CD4-positive, alpha-beta T cell treated with Interferon gamma for 1 hour (primary cell): ENCODE measurements at regions not wholly inside any gene's neighbourhood (a gene's known extent, or its start where the extent isn't known, plus 50 kb on each side); places are given as distances from the start of the nearest gene placed in this dataset.

Source experiments
- DNase-seq: peaks from one replicate; pipeline ENCODE4 v3.0.0-alpha.2; 2020

DNA sequence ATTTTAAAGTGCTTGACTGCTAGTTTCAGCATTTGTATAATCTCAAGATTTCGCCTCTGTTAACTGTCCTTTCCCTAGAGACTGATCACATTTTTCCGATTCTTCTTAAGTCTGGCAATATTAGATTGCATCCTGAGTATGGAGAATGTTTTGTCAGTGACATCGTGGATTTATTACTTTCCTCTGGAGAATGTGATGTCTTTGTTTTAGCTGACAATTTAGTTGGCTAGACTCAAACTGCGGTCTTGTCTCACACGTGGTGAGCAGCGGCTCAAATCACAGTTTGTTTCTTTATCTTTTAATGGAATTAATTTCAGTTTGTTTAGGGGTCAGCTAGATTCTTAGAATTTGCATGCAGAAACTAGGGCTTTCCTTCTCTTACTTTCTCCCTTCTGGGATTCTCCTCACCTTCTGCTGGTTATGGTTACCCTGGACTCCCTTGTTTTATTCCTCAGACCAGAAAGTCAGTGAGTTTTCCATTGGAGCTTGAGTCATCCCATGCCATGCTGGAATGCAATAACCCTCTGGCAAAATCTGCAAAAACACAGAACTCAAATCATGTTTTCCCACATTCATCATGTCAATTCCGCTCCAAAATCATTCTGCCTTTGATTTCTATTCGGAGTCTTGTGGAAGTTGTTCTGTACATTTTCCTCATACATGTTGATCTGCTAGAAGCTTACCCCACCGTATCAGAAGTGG lies 327.2 kb upstream of the TRIB2 start:
- DNase-seq, result no peak

DNA sequence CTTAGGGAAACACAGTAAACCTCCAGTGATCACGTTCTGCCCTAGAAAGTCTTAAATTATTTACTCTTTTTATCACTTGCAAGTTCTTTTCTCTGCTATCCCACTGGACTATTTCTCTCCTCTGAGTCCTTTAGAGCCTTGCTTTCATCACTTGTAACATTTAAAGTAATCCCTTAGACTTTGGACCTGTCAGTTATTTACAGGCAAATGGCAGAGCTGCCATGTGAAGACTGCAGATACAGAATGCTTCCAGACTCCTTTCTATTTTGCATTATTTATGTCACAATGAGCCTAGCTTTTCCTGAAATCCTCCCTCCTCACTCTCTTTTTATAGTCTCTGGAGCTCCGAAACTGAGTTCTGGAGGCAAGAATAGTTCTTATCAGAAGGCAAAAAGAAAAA lies 325.6 kb upstream of the TRIB2 start:
- no peak for DNase-seq

DNA sequence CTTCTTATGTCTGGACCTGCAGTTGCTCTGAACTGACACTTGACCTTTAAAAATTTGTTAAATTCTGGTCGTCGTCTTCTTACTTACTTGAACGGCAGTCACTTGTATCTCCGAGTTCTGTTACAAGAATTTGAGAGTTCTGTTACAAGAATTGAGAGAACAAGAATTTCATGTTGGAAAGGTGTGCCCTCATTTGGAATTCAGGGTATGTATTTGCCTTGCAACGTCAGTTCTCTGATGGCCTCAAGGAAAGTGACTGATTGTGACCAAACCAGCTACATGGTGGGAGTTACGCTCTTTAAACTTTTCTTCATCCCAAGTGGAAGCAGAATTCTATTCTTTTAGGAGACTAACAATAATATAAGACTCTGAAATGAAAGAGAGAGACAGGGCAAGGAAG lies 320.0 kb upstream of the TRIB2 start:
- DNase-seq, result no peak

DNA sequence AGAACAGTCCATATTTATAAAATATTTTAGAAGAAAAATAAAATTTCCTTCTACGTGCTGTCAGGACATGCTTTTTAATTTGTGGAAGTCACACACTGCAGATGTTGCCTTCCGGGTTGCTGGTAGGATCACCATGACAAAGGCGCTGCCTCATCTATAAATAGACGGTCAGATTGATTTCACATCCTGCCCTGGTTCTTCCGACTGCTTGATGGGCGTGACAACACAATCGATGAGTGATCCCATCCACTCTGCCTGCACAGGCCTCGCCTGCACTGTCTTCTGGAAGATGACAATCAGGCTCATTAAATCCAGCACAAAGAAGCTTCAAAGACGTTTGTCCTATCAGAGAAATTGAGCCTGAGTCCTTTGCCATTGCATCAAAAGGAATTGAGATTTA lies 318.9 kb upstream of the TRIB2 start:
- no peak for DNase-seq

DNA sequence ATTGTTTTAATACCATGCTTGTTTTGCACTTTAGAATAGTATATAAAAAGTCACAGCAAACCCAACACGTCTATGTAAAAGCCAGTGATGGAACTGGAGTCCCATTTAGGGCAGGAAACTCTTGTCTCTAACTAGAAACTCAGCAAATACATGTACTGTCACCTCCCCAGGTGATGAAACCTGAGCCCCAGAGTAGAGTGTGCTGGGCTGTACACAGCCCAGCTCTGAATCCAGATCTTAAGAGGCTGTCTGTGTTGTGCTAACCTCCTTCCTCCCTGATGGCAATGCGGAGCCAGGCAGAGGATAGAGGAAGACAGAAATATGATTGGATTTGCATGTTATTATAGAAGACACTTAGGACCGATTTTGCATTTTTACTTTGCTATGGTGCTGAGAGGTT lies 317.5 kb upstream of the TRIB2 start:
- DNase-seq, result no peak

DNA sequence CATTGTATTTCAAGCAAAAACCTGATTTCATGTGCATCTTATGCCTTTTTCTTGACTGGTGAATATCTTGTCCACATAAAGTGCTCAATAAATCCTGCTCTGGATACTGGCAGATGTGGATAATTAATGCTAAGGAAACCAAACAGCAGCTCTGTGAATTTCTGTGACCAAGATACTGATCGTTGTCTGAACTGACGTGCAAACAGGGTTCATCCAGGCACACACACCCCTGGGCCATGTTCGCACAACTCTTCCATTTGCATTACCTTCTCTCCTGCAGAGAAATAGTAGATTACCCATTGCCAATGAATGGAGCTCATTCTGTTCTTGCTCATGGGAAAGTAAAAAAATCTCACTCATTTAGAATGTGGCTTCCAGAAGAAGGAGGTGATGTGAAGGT lies 316.2 kb upstream of the TRIB2 start:
- no peak for DNase-seq

DNA sequence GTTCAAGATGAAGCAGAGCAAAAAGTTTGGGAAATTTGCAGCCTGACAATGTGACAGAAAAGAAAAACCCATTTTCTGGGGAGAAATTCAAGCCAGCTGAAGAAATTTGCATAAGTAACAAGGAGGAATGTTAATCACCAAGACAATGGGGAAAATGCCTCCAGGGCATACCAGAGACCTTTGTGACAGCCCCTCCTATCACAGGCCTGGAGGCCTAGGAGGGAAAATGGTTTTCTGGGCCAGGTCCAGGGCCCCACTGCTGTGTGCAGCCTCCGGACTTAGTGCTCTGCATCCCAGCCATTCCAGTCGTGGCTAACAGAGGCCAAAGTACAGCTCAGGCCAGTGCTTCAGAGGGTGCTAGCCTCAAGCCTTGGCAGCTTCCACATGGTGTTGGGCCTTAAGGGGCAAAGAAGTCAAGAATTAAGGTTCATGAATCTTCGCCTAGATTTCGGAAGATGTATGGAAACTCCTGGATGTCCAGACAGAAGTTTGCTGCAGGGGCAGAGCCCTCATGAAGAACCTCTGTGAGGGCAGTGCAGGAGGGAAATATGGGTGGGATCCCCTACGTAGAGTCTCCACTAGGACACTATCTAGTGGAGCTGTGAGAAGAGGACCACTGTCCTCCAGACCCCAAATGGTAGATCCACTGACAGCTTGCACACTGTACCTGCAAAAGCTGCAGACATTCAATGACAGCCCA lies 314.1 kb upstream of the TRIB2 start:
- DNase-seq, result no peak

DNA sequence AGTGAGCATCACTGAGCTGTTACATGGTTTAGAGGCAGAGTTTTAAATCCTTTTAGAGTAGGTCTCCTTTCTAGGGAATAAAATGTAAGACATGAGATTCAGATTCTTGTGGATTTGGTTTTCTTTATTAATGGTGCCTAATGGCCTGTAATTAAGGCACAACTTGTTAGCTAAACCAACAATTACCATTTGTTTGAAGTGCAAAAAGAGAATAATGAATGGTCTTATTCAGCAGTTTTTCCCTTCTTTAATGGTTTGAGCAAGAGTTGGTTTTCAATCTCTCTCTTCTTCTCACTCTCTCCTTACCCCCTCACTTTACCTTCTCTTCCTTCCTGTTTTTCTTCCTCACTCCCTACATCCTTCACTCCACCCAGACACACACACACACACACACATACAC lies 312.2 kb upstream of the TRIB2 start:
- DNase-seq, result no peak

DNA sequence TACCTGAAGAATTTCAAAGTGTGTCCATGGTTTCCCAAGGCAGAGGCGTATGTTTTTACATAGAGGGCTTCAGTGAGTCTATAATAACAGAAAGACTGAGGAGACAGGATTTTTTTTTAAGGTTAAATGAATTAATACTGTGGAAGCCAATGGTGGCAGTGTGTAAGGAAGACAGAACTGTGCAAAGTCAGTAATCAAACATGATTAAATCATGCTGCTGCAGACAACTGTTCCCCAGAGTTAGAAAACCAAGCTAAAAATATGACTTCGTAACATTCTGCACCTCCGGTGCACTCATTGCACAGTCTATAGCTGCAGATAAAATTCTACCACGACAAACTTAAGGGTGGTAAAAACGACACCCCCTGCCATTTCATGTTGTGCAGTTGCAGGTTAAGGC lies 309.6 kb upstream of the TRIB2 start:
- DNase-seq, result no peak

DNA sequence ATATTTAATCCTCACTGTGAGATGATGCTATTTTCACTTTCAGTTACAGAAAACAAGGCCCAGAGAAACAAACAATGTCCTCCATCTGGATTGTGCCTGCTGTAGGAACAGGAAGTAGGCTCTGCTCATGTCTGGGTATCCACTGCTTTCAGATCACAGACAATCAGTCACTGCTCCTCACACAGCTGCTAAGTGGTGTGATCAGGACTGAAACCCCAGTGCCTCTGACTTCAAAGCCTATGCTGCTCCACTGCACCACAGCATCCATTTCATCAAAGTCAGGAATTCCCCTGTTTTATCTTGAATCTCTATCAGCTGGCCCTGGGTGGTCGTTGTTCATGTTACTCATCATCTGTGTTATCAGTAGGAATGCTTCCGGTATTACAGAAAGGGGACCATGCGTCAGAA lies 303.8 kb upstream of the TRIB2 start:
- peak; percentile 23 for DNase-seq

DNA sequence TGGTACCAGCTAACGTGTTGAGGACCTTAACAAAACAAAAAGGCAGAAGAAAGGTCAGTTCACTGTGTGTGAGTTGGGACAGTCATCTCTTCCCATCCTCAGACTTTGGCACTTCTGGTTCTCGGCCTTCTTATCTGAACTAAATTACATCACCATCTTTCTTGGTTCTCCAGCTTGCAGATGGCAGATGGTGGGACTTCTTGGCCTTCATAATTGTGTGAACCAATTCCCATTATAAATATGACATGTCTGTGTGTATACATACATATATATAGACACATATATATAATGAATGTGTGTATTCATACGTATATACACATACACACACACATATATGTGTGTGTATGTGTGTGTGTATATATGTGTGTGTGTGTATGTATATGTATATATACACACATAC lies 301.2 kb upstream of the TRIB2 start:
- no peak for DNase-seq

DNA sequence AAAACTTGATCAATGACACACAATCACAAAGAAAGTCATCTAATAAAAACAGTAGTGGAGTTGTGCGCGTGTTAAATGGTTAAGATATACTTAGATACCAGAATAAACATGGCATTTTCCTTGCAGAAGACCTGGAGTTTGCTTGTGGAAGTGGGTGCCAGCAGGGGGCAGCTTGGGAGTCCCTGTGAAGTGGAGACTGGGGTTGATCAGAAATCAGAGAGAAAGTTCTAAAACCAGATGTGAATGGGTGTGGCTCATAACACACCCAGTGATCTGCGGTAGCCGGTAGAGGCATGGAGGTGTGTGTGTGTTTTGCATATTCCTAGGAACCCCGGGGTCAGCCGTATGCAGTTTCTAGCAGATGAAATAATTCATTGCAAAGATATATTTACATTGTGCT lies 300.1 kb upstream of the TRIB2 start:
- DNase-seq, result peak; percentile 67

DNA sequence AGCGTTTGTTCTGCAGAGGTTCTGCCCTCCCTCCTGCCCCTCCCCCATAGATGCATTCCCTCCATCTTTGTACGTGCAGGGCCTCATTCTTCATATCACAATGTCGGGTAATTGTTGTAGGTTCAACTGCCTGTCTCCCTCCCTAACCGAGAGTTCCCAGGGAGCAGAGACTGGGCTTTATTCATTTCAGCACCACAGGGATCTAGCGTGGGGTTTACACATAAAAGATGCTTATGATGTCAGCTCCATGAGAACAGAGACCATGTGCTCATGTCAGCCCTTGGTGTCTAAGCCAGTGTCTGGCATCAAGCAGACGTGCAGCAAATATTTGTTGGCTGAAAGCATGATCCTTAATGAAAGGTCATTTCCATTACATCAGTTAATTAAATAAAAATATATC lies 298.9 kb upstream of the TRIB2 start:
- no peak for DNase-seq

DNA sequence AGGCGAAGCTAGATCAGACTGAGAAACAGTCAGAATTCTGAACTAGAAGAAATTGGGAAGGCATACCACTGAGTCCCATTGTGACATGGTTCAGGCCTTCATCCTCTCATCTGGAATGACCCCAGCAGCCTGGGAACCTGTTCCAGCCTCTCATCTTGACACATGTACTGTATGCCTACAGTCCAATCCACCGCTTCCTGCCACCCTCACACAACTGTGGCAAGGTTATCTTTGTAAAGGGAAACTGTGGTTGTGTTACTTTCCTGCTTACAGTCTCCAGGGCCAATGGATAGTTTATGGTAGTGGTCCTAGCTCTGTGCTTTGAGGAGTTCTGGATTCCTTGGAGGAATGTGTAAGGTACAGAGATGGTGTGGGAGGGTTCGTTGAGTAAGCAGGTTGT lies 296.9 kb upstream of the TRIB2 start:
- no peak for DNase-seq

DNA sequence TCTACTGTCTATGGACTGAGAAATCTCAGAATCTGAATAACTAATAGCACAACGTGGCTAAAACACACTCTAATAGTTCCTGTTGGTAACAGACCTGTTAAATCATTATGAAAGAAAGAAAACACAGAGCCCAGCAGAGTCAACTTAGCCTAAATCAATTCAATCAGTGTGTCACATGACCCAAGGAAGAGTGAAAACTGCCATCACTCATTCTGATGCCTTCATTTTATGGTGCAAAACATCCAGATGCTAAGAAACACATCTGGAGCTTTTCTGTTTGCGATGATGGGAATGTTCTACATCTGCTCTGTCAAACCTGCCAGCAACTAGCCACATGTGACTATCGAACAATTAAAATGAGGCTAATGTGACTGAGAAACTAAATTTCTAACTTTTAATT lies 295.7 kb upstream of the TRIB2 start:
- DNase-seq, result no peak

DNA sequence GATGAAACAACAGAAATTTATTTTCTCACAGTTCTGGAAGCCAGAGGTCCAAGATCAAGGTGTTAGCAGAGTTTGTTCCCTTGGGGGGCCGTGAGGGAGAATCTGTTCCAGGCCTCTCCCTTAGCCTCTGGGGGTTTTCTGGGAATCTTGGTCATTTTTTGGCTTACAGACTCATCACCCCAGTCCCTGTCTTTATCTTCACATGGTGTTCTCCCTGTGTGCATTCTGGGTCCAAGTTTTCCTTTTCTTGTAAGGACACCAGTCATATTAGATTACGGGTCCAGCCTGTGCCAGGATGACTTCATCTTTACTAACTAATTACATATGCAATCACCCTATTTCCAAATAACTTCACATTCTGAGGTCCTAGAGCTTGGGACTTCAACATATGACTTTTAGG lies 292.5 kb upstream of the TRIB2 start:
- DNase-seq, result no peak

DNA sequence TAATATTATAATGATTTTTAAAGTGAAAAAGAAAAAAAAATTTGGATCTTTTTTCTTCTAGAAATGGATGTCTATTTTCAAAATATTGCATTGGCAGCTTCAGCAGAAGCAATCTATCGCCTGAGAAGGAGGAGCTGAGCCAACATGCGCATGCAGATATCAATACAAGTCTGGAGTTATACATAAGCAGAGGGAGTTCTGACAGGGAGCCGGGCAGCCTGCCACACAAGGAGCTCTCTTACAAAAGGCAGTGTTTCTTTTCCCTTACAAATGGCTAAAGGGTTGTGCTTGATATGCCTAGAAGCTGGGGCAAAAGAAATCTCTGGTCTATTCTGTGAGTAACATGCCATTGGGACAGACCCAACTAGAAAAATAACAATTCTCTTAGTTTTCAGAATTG lies 291.9 kb upstream of the TRIB2 start:
- no peak for DNase-seq

DNA sequence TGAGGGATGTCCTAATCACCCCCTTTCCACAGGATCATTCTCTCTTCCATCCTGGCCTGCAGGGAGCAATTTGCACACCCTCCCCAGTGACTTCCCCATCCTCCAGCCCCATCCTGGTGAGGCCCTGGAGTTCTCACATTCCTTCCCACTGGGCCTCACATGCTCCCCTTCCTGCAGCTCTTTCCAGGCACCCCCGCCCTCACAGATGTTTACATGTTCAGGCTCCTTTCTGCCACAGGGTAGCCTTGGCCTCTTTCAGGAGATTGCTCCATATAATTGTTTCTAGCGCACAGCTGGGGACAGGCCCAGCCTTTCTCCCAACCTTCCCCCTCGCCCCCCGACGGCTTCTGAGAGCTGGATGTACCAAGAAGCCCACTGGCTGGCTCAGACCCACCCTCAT lies 288.4 kb upstream of the TRIB2 start:
- no peak for DNase-seq

DNA sequence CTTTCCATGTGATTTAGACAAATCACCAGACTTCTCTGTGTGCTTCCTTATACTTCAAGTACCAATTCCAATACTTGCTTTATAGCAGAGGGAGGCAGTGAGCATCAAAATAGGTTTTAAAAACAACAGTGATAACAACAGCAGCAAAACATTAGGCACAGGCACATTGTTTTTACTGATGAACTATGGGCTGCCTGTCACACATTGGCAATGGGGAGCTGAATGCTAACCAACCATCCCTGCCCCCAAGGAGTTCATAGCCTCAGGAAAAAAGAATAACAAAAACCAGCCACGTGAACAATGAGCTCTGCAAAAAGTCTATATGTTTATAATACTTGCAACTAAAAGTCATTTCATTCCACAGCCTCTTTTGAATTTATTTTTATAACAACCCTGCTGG lies 287.9 kb upstream of the TRIB2 start:
- no peak for DNase-seq

DNA sequence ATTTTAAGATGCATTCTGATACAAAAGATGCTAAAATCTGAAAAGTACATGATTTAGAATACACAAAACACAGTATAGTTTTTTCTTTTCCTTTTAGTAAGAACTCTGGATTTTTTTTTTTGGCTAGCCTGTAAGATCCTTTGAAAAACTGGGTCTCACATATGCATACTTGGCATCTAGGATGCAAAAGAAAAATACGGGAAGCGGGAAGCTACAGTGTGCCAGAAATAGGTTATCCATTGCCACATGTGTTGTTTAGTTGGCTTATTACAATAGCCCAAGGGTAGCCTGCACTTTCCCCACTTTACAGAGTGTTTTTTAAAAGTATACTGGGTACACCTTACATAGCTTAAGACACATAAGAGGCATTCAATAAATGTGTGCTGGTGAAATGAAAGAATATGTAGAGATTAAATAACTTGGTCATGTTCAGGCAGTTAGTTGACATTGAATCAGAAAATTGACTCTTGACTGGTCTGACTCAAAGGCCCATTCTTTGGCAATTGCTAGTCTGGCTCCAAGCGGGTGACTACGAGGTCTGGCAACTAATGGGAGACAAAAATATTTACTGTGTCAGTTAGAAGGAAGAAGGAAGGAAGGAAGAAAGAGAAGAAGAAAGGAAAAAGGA lies 286.8 kb upstream of the TRIB2 start:
- no peak for DNase-seq

DNA sequence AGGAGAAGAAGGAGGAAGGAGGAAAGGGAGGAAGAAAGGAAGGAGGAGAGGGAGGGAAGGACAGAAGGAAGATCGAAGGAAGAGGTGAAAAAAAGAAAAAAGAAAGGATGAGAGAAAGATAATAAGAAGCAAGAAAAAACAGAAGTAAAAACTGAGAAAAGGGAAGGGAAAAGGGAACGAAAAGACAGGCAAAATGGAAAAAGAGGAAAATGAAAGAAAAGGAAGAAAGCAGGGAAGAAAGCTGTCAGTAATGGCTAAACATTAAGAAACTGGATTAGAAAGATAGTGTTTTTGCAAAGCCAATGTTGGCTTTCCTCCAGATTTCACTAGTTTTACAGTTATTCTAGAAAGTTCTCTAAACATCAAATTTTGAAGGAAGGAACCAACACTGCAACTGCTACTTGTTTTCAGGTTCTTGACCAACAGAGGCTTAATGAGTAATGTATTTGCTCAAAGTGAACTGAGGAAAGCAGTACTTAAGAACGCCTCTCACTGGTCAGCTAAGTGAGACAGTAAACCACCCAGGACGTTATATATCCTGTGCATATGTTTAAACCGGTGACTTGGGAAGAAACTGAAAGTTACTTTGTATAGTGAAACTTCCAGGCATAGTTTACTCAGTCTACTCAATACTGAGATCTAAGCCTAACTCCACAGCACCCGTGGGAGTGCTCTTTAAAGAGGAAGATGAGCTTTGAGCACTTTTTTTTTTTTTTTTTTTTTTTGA lies 286.2 kb upstream of the TRIB2 start:
- DNase-seq, result no peak

DNA sequence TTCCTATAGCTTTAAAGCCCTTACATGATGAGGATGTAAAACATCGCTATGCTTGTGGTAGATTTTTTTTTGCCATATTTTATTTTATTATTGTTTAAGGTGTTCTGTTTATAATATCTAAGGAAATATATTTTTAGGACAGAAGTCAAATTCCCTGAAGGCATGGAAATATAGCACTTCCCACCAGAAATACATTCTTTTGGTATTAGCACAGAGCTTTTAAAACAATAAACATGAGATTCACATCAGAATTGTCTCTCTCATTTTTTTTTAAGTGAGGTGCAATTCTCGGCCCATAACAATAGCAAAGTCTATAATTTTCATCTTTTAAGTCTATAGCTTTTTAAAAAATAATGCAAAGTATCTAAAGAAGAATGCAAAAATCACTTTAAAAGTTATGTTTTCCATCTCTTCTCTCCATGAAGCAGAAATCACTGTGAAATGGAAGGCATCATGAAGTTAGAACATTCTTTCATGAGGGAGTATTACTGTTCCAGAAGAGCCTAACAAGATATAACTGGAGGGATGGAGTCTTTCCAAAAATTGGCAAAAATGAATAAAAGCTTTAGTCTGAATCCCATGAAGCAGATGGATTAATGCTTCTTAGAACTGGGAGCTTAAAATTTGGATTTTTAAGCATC lies 283.6 kb upstream of the TRIB2 start:
- no peak for DNase-seq

DNA sequence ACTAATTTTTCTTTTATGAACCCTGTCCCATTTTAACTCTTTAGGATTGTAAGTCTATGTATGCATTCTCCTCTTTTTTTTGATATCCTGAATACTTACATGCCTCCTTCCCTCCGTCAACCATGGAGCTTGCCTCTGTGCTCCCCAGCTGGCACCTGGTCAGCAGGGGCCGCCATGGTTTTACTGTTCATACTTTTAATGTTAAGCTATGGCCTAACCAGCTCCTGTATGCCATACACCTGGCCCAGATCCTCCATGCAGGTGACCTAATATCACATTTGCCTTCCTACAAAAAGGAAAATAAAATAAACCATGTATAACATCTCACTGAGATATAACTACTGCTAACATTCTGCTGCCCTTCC lies 283.1 kb upstream of the TRIB2 start:
- DNase-seq, result no peak
